NCI-H748 treated with DMSO at 0.1 percent for 48 hours (cell line): ENCODE measurements at regions not wholly inside any gene's neighbourhood (a gene's known extent, or its start where the extent isn't known, plus 50 kb on each side); places are given as distances from the start of the nearest gene placed in this dataset.

Source experiments
- DNase-seq: peaks from one replicate; lab custom pipeline; 2025; lab: John Stamatoyannopoulos, UW

DNA sequence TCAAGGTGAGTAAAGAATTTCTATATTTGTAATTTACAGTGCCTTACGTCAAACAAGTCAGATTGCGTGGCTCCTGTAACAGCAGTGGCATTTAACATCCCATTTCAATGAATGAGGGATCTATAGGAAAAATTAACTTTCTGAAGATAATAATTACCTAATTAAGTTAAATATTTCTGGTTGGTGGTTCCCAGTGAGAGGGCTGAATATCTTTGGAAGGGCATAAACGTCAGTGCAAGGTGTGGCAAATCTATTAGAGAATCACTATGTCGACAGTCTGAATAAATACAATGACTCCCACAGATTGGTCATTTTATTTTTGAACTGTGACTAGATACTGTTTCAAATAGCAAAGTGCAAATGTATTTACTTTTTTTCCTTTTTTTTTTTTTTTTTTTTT is 80.0 kb downstream of the S1PR1 start:
- peak; percentile 46 for DNase-seq

DNA sequence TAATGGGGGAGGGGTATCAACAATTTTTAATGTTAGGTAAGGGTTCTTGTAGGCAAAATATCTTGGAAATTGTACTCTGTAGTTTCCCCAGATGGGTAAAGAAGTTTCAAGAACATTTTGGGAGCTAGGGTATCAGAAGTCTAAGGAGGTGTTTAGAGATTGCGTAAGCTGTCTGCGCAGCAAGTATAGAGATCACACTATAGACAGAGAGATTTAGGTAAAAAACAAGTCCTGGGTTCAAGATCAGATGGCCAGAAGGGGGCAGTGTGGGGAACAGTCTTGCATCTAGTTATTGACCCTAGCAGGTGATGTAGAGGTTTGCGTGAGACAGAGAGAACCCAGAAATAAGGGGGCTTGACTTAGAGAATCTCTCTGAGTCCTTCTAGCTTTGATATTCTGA is 80.8 kb downstream of the S1PR1 start:
- no peak for DNase-seq

DNA sequence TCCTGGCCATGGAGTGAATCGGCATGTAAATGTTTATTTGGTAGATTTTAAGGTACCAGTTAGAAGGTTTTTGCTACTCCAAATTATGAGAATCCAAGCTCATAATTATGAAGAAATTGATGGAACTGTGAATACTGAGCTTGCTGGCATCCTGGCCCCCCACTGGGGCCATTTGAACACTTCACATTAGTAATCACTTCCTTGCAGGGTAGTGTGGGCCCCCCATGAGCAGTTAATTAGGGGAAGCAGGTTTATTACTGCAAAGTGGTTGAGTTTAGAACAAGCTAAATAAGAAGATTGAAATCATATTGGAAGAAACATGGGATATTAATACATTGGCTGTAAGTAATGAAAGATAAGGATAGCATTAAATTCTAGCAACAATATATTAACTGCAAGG is 86.7 kb downstream of the S1PR1 start:
- peak; percentile 58 for DNase-seq

DNA sequence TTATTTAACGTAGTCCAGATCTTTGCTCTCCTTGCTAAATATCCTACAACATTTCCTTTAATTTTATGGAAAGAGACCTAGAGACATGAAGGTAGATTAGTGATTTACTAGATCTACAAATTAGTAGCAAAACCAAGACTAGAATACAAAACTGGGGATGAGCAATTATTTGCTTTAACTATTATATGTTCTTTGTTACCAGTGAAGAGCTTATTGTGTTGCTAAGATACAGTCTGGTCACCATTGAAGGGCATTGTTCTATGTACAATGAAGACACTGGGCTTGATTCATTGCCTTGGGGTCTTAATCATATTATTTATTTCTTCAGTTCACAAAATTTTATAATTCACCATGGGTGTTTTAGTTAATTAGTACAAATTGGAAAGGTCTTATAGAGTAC is 88.3 kb downstream of the S1PR1 start:
- DNase-seq, result peak; percentile 89

DNA sequence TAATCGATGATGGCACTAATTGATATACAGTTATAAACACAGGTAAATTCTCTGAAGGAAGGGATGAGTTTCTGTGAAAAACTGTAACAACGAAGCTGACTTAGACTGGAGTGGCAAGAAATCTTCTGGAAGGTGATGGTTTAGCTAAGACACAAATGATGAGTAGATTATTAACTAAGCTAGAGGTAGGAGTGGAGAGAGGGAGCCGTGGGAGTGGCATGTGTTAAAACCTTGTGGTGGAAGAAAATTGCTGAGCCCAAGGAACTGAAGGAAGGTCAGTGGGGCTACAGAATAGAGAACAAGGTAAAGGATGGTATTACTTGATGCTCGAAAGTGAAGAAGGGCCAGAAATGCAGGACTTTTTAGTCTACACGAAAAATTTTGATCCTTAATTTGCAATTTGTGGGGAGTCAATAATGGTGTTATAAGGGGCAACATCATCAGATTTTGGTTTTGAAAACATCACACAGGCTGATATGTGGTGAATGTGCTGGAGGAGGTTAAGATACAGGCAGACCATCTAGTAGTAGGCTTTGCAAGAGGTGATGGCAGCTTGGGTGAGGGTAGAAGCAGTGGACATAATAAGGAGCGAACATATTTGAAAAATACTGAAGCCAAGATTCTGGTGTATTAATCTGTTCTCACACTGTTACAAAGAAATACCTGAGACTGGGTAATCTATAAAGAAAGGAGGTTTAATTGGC is 93.8 kb downstream of the S1PR1 start:
- no peak for DNase-seq

DNA sequence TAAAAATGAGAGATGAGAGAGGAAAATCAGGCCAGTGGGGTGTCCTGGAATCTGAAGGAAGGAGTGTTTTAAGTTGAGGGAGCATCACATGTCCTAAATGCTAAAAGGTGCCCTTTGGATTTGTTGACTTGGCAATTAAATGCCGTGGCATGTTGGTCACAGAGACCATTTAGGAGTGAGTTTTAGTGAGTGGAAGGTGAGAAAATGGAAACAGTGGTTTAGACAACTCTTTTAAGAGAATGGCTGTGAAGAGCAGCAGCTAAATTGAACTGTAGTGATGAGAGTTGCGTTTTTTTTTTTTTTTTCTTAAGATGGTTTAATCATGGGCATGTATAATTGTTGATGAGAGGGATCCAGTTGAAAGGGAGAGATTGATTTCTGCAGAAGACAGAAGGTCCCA is 95.0 kb downstream of the S1PR1 start:
- DNase-seq, result no peak

DNA sequence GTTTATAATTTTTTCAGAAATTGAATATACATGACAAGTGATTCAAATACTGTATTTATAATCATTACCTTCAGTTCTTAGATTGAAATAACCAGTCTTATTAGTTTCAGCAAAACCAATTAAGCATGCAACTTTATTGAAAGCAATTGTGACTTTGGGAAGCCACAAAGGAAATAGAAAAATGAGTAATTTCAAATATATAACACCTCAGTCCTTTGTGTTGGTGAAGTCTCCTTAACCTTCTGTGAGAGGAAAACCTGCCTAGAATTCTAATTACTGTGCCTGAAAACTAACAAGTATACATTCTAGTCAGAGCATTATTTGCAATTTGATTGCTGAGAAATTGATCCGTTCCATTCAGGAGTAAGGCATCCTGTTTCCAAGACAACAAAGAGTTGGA is 95.8 kb downstream of the S1PR1 start:
- no peak for DNase-seq

DNA sequence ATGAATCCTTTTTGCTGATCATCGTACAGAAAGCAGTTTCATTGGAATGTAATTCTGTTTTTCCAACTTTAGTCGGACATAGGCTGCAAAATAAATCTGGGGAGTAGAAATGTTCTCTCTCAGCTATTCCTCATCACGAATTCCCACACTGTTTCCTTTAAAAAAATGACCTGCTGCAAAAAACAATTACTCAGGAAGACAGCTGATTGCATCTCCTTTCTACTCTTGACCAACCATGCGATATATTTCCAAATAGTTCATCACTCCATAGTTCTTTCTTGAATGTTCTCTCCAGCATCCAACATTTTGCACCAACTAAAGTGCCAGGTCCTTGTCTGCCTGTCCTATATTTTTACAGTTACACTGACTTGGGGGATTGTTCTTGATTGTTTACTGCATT is 96.4 kb downstream of the S1PR1 start:
- no peak for DNase-seq

DNA sequence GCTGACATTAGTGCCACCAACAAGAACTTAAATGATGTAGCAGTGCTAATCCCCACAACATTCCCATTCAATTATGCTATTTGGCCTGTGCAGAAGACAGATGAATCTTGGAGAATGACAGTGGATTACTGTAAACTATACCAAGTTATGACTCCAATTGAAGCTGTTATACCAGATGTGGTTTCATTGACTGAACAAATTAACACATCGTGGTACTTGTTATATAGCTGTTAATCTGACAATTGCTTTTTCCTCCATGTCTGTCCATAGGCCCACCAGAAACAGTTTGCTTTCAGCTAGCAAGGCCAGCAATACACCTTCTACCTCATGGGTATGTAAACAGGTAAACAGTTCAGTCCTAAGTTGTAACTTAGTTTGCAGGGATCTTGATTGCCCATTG is 101.1 kb downstream of the S1PR1 start:
- no peak for DNase-seq

DNA sequence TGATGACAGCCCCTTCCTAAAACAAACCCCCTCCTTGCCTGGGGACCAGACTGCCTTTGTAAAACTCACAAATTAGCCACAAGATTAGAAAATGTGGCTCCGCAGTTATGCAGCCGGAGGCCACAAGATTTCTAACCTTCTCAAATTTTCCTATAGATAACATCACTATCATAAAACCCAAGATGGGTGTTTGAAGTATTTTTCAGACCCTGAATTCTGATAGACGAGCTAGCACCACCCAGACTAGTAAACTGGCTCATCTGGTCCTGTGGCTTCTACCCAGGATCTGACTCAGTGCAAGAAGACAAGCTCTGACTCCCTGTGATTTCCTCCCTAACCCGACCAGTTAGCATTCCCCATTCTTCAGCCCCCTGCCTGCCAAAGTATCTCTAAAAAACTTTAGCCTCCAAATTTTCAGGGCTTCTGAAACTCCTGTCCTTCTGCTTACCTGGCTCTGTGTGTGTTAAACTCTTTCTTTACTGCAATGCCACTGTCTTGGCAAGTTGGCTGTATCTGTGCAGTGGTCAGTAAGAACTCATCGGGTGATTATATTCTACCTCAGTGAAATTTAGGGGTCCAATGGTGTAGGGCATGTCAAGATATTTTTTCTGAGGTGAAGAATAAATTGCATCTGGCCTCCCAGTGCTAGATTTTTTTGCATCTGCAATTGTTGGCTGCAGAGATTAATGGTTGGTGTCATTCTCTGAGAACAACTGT is 102.1 kb downstream of the S1PR1 start:
- DNase-seq, result no peak

DNA sequence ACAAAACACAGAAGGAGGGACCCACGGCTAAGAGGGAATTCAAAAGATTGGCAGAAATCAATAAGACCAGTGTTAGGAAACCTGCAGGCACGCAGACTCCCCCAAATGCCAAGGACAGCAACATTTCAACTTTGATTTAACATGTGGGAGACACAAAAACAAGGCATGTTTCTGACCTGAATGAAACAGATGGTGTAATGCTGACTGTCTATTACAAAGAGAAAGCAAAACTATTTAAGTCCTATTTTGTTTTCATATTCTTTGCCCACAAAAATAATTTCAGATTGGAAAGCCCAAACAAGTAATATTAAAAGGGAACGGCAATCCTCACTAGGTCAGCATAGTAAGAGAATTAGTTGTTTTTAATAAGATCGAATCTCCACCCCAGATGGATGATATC is 107.9 kb downstream of the S1PR1 start:
- no peak for DNase-seq

DNA sequence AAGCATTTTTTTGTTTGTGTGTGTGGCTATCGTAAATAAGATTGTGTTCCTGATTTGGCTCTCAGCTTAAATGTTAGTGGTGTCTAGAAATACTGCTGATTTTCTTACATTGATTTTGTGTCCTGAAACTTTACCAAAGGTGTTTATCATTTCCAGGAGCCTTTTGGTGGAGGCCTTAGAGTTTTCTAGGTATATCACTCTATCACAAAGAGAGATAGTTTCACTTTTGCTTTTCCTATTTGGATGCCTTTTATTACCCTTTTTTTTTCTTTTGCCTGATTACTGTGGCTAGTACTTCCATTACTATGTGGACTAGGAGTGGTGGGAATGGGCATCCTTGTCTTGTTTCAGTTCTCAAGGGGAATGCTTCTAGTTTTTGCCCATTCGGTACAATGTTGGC is 109.6 kb downstream of the S1PR1 start:
- no peak for DNase-seq

DNA sequence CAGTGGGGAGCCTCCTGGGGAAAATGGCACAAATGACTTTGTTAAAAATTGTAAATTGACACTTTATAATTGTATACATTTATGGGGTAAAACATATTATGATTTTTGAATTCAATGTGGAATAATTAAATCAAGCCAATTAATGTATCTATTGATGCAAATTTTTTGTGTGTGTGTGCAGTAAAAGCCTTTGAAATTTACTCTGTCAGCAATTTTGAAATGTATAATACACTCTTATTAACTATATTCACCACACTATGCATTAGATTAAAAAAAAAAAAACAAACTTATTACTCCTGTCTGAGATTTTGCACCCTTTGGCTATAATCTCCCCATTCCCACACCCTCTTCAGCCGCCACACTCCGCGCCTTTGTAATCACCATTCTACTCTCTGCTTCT is 119.2 kb downstream of the S1PR1 start:
- no peak for DNase-seq

DNA sequence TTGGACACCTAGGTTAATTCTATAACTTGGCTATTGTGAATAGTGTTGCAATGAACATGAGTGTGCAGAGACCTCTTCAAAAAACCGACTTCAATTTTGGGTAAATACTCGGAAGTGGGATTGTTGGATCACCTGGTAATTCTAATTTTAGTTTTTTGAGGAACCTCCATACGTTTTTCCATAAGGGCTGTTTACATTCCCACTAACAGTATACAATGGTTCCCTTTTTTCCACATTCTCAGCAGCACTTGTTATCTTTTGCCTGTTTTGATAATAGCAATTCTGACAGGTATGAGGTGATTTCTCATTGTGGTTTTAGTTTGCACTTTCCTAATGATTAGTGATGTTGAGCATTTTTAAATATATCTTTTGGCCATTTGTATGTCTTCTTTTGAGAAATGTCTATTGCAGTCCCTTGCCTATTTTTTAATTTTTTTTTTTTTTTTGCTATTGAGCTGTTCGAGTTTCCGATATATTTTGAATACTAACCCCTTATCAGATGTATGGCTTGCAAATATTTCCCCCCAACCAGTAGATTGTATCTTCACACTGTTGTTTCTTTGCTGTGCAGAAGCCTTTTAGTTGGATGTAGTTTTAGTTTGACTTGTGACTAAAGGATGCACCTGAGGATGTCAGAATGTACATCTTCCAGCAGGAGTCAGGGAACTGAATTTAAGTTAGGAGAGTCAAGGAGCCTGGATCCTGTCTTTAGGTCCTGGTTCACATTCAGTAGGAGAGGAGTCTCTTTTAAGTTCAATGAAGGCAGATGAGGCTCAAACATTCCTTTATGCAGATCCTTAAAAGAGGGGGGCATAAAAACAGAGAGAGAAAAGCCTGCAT is 120.0 kb downstream of the S1PR1 start:
- DNase-seq, result no peak

DNA sequence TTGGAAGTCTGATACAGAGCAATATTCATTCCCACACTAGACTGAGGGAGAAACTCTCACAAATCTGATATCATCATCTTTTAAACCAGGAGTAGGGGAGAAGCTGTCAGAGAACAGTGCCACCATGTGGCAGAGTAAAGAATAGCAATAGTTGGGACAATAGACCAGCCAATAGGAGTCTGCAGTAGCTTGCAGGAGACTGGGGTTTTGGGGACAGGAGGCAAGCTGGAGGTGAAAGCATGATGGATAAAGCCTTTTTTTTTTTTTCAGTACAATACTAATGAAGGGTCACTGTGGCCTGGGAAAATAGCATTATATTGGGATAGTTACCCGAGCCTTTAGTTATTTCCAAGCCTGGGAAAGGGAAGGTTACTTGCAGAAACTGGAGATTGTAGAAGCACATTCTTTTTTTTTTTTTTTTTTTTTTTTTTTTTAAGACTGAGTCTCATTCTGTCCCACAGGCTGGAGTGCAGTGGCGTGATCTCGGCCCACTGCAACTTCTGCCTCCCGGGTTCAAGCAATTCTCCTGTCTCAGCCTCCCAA is 120.7 kb downstream of the S1PR1 start:
- DNase-seq, result peak; percentile 84

DNA sequence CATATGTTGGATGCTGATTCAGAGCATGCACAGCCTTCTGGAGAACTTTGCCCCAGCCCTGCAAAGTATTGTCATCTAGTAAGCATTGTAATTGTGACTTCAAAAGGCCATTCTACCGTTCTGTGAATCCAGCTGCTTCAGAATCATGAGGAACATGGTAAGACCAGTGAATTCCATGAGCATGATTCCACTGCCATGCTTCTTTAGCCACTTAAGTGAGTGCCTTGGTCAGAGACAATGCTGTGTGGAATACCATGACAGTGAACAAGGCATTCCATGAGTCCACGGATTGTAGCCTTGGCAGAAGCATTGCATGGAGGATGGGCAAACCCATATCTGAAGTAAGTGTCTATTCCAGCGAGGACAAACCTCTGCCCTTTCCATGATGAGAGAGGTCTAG is 123.7 kb downstream of the S1PR1 start:
- DNase-seq, result no peak

DNA sequence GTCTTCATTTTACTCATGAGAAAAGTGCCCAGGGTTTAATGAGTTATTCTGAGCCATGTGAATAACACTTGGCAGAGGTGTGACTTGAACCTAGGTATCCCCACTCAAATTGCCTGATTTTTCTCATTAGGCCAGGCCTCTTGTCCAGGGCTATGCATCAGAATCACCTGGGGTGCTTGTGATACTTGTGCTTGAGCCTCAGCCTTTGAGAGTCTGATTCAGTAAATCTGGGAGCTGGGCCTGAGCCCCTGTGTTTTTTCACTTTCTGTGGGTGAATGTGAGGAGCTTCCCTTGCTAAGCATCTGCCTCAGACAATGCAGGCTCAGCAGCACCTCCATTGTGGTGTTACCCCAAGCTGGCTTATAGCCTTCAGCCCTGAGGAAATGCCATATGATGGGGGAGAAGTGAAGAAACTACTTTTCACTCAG is 127.1 kb downstream of the S1PR1 start:
- no peak for DNase-seq

DNA sequence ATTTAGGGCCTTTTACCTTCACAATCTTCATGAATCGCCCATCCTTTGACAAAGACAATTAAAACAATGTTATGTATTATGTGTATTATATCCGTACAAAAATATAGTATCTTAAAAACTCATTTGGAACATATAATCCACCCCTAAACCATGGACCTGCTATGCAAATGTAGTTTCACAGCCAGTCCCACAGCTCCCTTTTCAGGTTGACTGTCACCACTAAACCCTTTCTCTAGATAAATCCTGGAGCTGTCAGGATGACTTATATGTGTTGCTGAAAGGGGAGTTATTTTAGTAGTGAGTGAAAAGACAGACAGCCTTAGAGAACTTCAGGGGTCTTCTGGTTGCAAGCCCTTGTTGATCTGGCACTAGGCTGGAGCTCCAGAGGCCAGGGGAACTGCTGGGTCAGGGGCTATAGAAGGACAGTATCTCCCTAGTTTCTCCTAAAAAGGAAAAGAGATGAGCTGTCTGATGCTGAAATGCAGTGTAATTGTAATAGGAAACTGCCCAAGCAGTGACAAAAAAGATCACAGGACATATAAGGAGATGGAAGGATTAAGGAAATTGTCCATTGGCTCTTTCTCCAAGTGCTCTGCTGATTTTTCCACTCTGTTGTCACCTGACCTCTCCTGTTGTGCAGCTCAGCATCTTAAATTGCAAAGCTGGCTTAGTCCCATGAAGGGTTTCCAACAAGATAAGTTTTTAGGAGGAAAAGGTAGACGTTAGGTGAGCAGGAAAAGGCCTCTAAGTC is 127.7 kb downstream of the S1PR1 start:
- DNase-seq, result no peak

DNA sequence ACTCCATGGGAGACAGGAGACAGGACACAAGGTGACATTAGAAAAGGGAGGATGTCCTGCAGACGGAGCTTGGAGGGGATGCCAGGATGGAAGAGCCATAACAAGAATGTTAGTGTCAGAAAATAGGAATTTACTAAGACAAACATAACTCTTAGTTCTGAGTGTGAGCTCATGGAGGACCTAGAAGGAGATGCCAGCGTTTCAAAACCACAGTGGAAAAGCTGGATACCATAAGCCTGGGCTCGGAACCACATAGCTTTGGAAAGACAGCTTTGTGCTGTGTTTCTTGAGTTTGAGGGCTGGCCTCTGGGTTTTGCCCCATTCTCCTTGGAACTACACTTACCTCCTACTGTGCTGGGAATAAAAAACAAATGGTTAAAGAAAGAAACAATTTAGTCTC is 128.4 kb downstream of the S1PR1 start:
- DNase-seq, result no peak

DNA sequence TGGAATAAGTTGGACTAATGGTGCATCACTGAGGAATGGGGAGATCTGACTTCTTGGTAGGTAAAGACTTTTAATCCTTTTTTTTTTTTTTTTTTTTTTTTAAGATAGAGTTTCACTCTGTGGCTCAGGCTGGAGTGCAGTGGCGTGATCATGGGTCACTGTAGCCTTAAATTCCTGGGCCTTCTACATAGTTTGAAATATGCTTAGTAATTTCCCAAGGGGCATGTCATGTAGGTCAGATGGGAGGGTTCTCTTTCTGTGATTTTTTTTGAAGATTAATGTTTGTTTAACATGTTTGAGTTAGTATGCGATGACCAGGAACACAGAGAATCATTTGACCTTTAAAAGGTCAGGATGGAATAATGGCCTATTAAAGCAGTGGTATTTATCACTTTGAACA is 129.1 kb downstream of the S1PR1 start:
- DNase-seq, result no peak

DNA sequence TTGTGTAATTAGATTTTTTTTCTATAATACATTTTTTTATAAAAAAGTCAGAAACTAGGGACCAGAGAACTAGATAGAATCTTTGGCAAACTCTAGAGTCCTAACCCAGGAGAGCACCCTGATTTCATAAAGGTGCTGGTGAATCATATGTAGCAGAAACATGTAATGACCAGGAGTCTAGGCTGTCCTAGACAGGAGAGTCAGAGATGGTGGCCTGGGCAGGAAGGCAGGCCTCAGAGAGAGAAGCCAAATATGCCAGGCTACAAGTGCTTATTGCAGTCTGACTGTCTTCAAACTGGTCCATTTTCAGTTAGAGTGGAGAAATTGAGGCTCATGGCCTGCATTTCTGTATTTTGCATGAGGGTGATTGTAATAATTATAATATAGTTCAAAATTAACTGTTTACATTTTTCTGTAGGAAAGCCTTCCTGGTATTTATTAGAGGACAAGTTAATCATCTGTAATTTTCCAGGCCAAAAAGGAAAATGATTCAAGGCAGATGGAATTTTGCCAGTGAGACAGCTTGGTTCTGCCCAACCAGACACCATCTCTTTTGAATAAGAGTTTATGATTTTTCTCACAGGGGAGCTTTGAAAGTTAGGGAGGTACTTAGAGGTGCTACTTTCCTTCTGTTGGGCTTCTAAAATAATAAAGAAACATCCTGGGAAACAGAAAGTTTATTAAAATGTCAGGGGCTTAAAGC is 129.8 kb downstream of the S1PR1 start:
- DNase-seq, result no peak
